Endothelial cell of umbilical vein (primary cell): ENCODE measurements at regions not wholly inside any gene's neighbourhood (a gene's known extent, or its start where the extent isn't known, plus 50 kb on each side); places are given as distances from the start of the nearest gene placed in this dataset.

Experiments used
- BruUV-seq: library from RNA; stranded (reverse); fragments of 400-500 nt; replicated peaks from 2 replicates; lab custom pipeline; 2021; lab: Mats Ljungman, UMichigan
- CTCF ChIA-PET: fragments of 300-600, 350-600 bp; sonication (Branson Sonifier 250); formaldehyde crosslinking; loops from one replicate; lab custom pipeline; 2021; ENCODE audit warnings: antibody characterized with exemption, inconsistent platforms; lab: Charles Lee
- POLR2A ChIA-PET: fragments of 300-600, 350-600 bp; sonication (Branson Sonifier 250); formaldehyde crosslinking; loops from one replicate; lab custom pipeline; 2021; ENCODE audit warnings: antibody characterized with exemption, inconsistent platforms; lab: Charles Lee
- DNase-seq: peaks from one replicate; pipeline ENCODE4 v3.0.0-alpha.2; 2011; ENCODE audit warnings: low read depth, low spot score
- FAIRE-seq: peaks from 2 replicates; lab custom pipeline; 2011; peaks lifted over from hg19 to GRCh38; lab: Jason Lieb, UNC
- H2AFZ ChIP-seq: 2 replicates; pipeline ENCODE4 v1.6.0; 2012; ENCODE audit warnings: low read depth, low read length, control low read depth, inconsistent platforms
- H3K27ac ChIP-seq: 2 replicates; pipeline ENCODE4 v1.5.1; 2011; ENCODE audit warnings: low read depth, mild to moderate bottlenecking, control low read depth, low read length, moderate library complexity; ENCODE audit not compliant: insufficient read depth
- H3K27me3 ChIP-seq, 2 experiments: 2 replicates each; pipeline versions ENCODE4 v1.6.0 to v1.6.1; 2011; ENCODE audit warnings: low read length in 2 of 2, mixed read lengths in 1 of 2; ENCODE audit not compliant: control insufficient read depth in 2 of 2, insufficient read depth in 2 of 2
- H3K36me3 ChIP-seq, 2 experiments: 2 replicates in 1 of 2; 3 replicates in 1 of 2; pipeline ENCODE4 v1.5.1; 2011; ENCODE audit warnings: low read length in 2 of 2, mild to moderate bottlenecking in 1 of 2, moderate library complexity in 1 of 2; ENCODE audit not compliant: control insufficient read depth in 2 of 2, insufficient read depth in 2 of 2; ENCODE audit errors: extremely low read depth in 1 of 2
- H3K4me1 ChIP-seq: 3 replicates; pipeline ENCODE4 v1.5.1; 2011; ENCODE audit warnings: mild to moderate bottlenecking, low read length; ENCODE audit not compliant: control insufficient read depth, insufficient read depth; ENCODE audit errors: extremely low read depth
- H3K4me2 ChIP-seq: 2 replicates; pipeline ENCODE4 v1.6.1; 2011; ENCODE audit warnings: low read length, control low read depth, mixed read lengths; ENCODE audit not compliant: insufficient read depth
- H3K4me3 ChIP-seq, 3 experiments: fragments of 200-600 bp in 1 of 3; sonication (generic), shearing (Covaris generic) in 1 of 3; replicated peaks in 1 of 3; 2 replicates each; pipeline ENCODE4 v1.5.1; 2011 to 2016; ENCODE audit warnings: control low read depth in 3 of 3, low read length in 3 of 3, mild to moderate bottlenecking in 2 of 3, inconsistent platforms in 1 of 3, low read depth in 1 of 3, moderate library complexity in 1 of 3; ENCODE audit not compliant: insufficient read depth in 1 of 3
- H3K79me2 ChIP-seq: 2 replicates; pipeline ENCODE4 v1.6.0; 2012; ENCODE audit warnings: low read length, inconsistent platforms; ENCODE audit not compliant: control insufficient read depth, insufficient read depth
- H3K9ac ChIP-seq: replicated peaks from 2 replicates; pipeline ENCODE3; 2011; ENCODE audit warnings: low read length, control low read depth; ENCODE audit not compliant: insufficient read depth; ENCODE audit errors: extremely low read depth
- H3K9me1 ChIP-seq: replicated peaks from 3 replicates; pipeline ENCODE4 v1.6.0; 2011; ENCODE audit warnings: mild to moderate bottlenecking, low read length; ENCODE audit not compliant: control insufficient read depth, insufficient read depth; ENCODE audit errors: extremely low read depth
- H3K9me3 ChIP-seq: replicated peaks from 2 replicates; pipeline ENCODE4 v1.5.1; 2012; ENCODE audit warnings: low read length, inconsistent platforms; ENCODE audit not compliant: control insufficient read depth, insufficient read depth
- H4K20me1 ChIP-seq: replicated peaks from 2 replicates; pipeline ENCODE3; 2011; ENCODE audit warnings: mild to moderate bottlenecking, low read length; ENCODE audit not compliant: control insufficient read depth, insufficient read depth; ENCODE audit errors: extremely low read depth
- EZH2 ChIP-seq: IDR thresholded peaks from 2 replicates; pipeline ENCODE4 v1.6.1; 2012; ENCODE audit warnings: borderline replicate concordance, low read depth, mild to moderate bottlenecking, moderate library complexity, low read length, inconsistent platforms; ENCODE audit not compliant: severe bottlenecking
- FOS ChIP-seq: IDR thresholded peaks from 2 replicates; pipeline ENCODE4 v1.6.1; 2011; ENCODE audit warnings: mild to moderate bottlenecking, low read length, moderate library complexity, borderline replicate concordance; ENCODE audit not compliant: insufficient read depth
- GATA2 ChIP-seq: IDR thresholded peaks from 2 replicates; pipeline ENCODE4 v1.7.0; 2011; ENCODE audit warnings: low read depth, mild to moderate bottlenecking, moderate library complexity, mixed read lengths, low read length; ENCODE audit not compliant: insufficient read length, insufficient read depth
- JUN ChIP-seq: IDR thresholded peaks from 2 replicates; pipeline ENCODE4 v1.6.1; 2011; ENCODE audit warnings: borderline replicate concordance, low read depth; ENCODE audit not compliant: insufficient read length, insufficient read depth
- MAX ChIP-seq: IDR thresholded peaks from 2 replicates; pipeline ENCODE4 v1.6.1; 2011; ENCODE audit not compliant: insufficient read depth, insufficient read length
- MYC ChIP-seq: IDR thresholded peaks from one replicate; pipeline ENCODE4 v1.6.1; 2011; ENCODE audit warnings: mild to moderate bottlenecking, low read depth, low read length
- POLR2A ChIP-seq: IDR thresholded peaks from 2 replicates; pipeline ENCODE4 v1.6.1; 2012; ENCODE audit warnings: low read depth, mild to moderate bottlenecking, control low read depth, low read length
- POLR2AphosphoS5 ChIP-seq: IDR thresholded peaks from 2 replicates; pipeline ENCODE4 v1.6.1; 2012; ENCODE audit warnings: low read depth, mild to moderate bottlenecking, control low read depth, low read length, moderate library complexity; ENCODE audit not compliant: insufficient read depth
- dilution Hi-C: fragments of 300-500 bp; cut with MboI; formaldehyde crosslinking; loops from one replicate; pipeline ENCODE4 v1.15.0; 2019; ENCODE audit warnings: low sequenced_read_pairs; ENCODE audit not compliant: extremely low pct_ligation_motif_present
- intact Hi-C: fragments of 100-400 bp; cut with micrococcal nuclease; formaldehyde crosslinking; loops from one replicate; pipeline ENCODE4 v1.10.0; 2022
- TF ChIP-seq, protein P1 (sequence below), 2 donors: IDR thresholded peaks; 1 replicate in 1 of 2; 2 replicates in 1 of 2; pipeline ENCODE4 v1.5.1; 2011; ENCODE audit warnings: low read length in 2 of 2, mild to moderate bottlenecking in 2 of 2, moderate library complexity in 2 of 2, control low read depth in 1 of 2, inconsistent platforms in 1 of 2, low read depth in 1 of 2; ENCODE audit not compliant: insufficient read depth in 1 of 2; ENCODE audit errors: extremely low read depth in 1 of 2

- POLR2A ChIA-PET, result no interaction called here
- no peaks in the 10 kb centered on the region for H3K9me3 ChIP-seq
- no peak overlapping the region for H3K4me3 ChIP-seq
- DNase-seq (no peak), FAIRE-seq (no peak)
- intact Hi-C loops (no loop called here), dilution Hi-C loops (no loop called here)
- CTCF ChIA-PET, result no interaction called here
- no peak overlapping the region for H3K27ac ChIP-seq
- BruUV-seq, result no TSS peak
- no peaks in the 10 kb centered on the region for H3K9me1 ChIP-seq
- no peaks in the 10 kb centered on the region for H3K27me3 ChIP-seq
- H3K9ac ChIP-seq, result no peak overlapping the region
- H4K20me1 ChIP-seq, result no peaks in the 10 kb centered on the region
- no peak overlapping the region for H3K4me2 ChIP-seq
- H3K79me2 ChIP-seq, result no peaks in the 10 kb centered on the region
- TF ChIP-seq MAX, result no peak
- no peak for TF ChIP-seq GATA2
- H3K36me3 ChIP-seq, result no peaks in the 10 kb centered on the region
- no peaks in the 10 kb centered on the region for H3K4me1 ChIP-seq
- H2AFZ ChIP-seq, result no peak overlapping the region
Measured at GRCh38 chr11:115707180-115707905, 203.1 kb upstream of the CADM1 start.

DNA sequence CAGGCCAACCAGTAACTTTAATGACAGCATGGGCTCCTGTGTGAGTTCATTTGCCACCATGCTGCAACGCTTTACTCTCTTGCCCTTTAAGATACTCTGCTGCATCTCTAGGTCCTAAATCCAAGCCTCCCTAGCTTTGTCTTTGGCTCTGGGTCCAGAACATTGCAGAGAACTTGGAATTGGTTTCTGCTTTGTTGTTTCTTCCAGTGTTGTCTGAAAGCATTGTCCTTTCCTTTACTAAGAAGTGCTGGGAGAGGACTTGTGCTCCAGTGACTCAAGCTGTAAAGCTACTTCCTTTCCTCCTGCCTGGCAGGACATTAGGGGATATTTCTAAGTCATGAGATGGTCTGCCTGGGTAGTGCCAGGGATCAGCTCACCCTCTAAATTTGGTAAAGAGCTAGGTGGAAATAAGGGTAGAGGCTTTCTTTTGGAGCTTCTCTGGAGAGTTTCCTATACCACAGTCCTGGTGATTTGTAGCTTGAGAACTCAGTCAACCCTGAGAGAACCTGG is 202.5 kb upstream of the CADM1 start:
- no peak overlapping the region for H2AFZ ChIP-seq
- no peaks in the 10 kb centered on the region for H3K36me3 ChIP-seq
- FAIRE-seq (no peak), DNase-seq (no peak)
- H3K9me1 ChIP-seq, result no peaks in the 10 kb centered on the region
- H3K79me2 ChIP-seq, result no peaks in the 10 kb centered on the region
- no peak for TF ChIP-seq GATA2
- TF ChIP-seq, protein P1, sequence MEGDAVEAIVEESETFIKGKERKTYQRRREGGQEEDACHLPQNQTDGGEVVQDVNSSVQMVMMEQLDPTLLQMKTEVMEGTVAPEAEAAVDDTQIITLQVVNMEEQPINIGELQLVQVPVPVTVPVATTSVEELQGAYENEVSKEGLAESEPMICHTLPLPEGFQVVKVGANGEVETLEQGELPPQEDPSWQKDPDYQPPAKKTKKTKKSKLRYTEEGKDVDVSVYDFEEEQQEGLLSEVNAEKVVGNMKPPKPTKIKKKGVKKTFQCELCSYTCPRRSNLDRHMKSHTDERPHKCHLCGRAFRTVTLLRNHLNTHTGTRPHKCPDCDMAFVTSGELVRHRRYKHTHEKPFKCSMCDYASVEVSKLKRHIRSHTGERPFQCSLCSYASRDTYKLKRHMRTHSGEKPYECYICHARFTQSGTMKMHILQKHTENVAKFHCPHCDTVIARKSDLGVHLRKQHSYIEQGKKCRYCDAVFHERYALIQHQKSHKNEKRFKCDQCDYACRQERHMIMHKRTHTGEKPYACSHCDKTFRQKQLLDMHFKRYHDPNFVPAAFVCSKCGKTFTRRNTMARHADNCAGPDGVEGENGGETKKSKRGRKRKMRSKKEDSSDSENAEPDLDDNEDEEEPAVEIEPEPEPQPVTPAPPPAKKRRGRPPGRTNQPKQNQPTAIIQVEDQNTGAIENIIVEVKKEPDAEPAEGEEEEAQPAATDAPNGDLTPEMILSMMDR (IDR thresholded peaks at IDR 0.05; ENCODE audit: extremely low read depth in 1 of 2, insufficient read depth in 1 of 2, low read depth in 1 of 2, low read length in 2 of 2), result no peak
- TF ChIP-seq MYC, result no peak
- TF ChIP-seq MAX, result no peak
- no peak for TF ChIP-seq JUN
- TF ChIP-seq EZH2, result no peak
- TF ChIP-seq POLR2A, result no peak
- TF ChIP-seq POLR2AphosphoS5, result no peak
- TF ChIP-seq FOS, result no peak
- H3K4me1 ChIP-seq, result no peaks in the 10 kb centered on the region
- BruUV-seq, result no TSS peak
- ChIA-PET POLR2A (no interaction called here), CTCF (no interaction called here)
- no peaks in the 10 kb centered on the region for H3K27me3 ChIP-seq
- H3K27ac ChIP-seq, result no peak overlapping the region
- intact Hi-C loops, result no loop called here
- no peaks in the 10 kb centered on the region for H4K20me1 ChIP-seq
- dilution Hi-C loops, result no loop called here
- H3K9ac ChIP-seq, result no peak overlapping the region
- H3K4me3 ChIP-seq, result no peak overlapping the region
- H3K4me2 ChIP-seq, result no peak overlapping the region
- H3K9me3 ChIP-seq, result peaks cover 4% of the 10 kb centered on the region
